Fibroblast of mammary gland (primary cell): ENCODE measurements at regions not wholly inside any gene's neighbourhood (a gene's known extent, or its start where the extent isn't known, plus 50 kb on each side); places are given as distances from the start of the nearest gene placed in this dataset.

Experiments
- DNase-seq: peaks from one replicate; pipeline ENCODE4 v3.0.0-alpha.2; 2010; ENCODE audit warnings: low read depth
- H3K4me3 ChIP-seq: 2 replicates; pipeline ENCODE4 v1.5.1; 2011; ENCODE audit warnings: low read depth, mild to moderate bottlenecking, low read length, moderate library complexity; ENCODE audit not compliant: control insufficient read depth
- TF ChIP-seq, protein P1 (sequence below): conservative IDR thresholded peaks from 2 replicates; pipeline ENCODE4 v1.5.1; 2011; ENCODE audit warnings: low read depth, low read length, inconsistent platforms; ENCODE audit not compliant: control insufficient read depth, insufficient read depth

DNA sequence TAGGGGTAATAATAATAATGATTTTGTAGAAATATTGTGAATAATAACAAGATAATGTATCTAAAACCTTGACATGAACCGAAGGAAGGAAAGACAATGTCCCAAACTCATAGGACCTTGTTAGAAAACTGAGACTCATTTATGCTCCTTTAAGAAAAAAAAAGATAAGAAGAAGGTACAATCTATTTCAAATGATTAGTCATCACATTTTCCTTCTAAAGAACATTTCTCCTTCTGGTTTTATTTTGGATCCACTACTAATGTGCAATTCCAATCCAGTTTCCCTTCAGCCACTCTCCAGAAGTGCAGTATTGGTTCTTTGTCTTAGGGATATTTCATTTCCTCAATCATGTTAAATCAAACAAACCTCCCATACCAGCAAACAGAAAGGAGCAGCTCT is 526.7 kb downstream of the FUT8 start:
- DNase-seq = no peak
- TF ChIP-seq, protein P1, sequence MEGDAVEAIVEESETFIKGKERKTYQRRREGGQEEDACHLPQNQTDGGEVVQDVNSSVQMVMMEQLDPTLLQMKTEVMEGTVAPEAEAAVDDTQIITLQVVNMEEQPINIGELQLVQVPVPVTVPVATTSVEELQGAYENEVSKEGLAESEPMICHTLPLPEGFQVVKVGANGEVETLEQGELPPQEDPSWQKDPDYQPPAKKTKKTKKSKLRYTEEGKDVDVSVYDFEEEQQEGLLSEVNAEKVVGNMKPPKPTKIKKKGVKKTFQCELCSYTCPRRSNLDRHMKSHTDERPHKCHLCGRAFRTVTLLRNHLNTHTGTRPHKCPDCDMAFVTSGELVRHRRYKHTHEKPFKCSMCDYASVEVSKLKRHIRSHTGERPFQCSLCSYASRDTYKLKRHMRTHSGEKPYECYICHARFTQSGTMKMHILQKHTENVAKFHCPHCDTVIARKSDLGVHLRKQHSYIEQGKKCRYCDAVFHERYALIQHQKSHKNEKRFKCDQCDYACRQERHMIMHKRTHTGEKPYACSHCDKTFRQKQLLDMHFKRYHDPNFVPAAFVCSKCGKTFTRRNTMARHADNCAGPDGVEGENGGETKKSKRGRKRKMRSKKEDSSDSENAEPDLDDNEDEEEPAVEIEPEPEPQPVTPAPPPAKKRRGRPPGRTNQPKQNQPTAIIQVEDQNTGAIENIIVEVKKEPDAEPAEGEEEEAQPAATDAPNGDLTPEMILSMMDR = no peak
- H3K4me3 ChIP-seq = no peak overlapping the region

DNA sequence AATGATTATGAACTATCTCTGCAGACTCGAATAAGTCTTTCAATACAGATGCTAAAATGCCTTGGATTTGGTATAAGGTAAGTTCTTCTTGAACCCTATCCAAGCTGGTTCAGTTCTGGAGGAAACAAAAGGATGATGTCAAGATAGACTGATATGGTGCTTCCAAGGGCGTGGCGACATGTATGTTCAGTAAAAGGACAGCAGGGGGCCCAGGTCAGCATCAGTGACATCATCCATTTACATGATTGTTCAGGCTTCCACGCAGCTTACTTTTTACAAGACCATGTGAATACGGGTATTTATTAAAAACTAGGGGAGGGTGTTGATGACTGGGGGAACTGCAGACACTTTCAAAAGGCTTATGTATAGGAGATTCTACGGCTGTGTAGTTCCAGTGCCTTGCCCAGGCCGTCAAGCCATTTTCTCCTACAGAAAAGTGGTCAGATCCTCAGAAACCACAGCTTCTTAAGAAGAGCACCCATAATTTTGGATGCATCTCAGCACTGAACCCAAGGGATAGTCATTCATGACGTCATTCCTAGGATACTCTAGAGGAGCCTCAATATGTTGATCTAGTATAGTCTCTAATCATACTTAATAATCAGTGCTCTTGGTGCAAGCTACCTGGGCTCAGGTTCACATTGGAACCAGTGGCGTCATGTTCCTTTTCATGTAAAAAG is 527.7 kb downstream of the FUT8 start:
- H3K4me3 ChIP-seq = no peak overlapping the region
- no peak for DNase-seq
- TF ChIP-seq, protein P1 = peak; percentile 29

DNA sequence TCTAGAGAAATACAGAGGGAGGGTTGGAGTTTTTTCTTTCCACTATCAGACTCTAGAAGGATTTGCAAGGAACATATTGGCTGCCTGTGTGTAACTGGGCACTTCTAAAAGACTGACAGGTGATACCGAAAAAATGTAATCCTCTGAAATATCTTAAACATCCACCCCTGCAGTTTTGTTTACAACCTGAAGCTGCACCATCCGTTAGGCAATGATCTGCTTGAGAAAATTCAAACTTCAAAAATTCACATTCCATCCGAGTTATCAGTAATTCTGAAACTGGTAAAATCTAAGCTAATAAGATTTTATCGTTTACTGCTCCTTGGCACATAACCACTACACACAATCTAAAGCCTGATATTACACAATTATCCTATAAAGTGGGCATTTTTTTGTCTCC is 528.6 kb downstream of the FUT8 start:
- DNase-seq = no peak
- no peak overlapping the region for H3K4me3 ChIP-seq
- TF ChIP-seq, protein P1 = no peak

DNA sequence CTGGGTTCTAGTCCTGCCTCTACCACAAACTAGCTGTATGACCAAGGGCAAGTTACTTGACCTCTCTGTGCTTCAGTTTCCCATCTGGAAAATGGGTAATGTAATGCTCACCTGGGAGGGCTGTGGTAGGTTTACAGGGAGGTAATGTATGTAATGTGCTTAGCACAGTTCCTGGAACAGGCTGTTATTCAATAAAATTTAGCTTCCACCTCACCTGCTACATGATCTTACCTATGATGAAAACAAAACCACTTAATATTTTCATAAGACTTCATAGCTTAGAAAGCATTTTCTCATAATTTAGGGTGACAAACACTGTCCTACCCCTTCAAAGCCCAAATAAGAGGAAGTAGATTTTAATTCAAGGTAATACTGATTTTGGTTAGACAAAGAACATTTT is 530.6 kb downstream of the FUT8 start:
- no peak overlapping the region for H3K4me3 ChIP-seq
- TF ChIP-seq, protein P1 = no peak
- no peak for DNase-seq

DNA sequence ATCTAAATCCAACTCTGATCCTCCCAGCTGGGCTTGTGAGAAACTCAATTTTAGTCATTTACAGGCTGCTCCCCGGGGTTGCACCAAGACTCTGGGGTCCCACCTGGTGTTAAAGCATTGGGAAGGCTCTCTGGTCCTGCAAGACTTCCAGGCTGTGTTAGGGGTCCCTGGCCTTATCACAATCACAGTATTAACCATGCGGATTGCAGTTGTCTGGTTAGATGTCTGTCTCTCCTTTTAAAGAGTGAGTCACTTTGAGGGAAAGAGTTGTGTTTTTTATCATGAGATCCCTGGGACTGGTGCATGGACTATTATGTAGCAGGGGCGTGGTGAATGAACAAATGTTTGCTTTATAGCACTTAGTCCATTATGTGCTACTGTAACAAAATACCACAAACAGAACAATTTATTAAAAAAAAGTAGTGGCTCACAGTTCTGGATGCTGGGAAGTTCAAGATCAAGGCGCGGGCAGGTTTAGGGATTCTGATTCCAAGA is 531.4 kb downstream of the FUT8 start:
- TF ChIP-seq, protein P1 = no peak
- H3K4me3 ChIP-seq = no peak overlapping the region
- no peak for DNase-seq

DNA sequence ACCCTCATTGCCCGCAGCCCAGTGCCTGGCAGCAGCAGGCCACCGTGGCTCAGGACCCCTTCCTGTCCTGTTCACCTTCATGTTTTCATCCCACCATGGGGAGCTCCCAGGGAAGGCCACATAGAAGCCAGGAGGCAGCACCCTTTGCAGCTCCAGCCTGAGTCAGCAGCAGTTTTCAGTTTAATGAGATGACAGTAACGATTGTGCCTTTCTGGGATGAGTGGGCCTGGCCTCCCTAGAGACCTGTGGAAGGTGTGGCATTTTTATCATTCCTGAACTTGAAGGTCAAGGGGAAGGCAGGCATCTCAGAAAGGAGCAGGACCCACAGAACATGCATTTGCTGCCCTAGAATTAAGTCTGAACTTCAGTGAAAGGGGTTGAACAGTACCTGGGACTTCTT is 532.8 kb downstream of the FUT8 start:
- DNase-seq = no peak
- TF ChIP-seq, protein P1 = no peak
- no peak overlapping the region for H3K4me3 ChIP-seq
